ENCODE measurements at regions not wholly inside any gene's neighbourhood (a gene's known extent, or its start where the extent isn't known, plus 50 kb on each side); places are given as distances from the start of the nearest gene placed in this dataset.

DNA sequence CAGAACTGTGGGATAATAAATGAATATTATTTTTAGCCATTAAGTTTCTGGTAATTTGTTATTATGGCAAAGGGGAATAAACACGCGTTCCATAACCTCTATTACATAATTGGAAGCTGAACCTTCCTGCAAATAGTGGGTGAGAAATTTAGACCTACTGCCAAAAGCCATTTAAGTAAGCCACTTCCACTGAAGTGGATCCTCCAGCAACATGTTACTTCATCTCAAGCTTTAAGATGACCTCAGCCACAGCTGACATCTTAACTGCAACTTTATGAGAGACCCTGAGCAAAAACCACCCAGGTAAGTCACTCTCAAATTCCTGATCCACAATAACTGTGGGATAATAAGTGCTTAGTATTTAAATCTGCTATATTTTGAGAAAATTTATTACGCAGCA is 1048.6 kb downstream of the FAM133A start:
- TF ChIP-seq GATA2 (IDR thresholded peaks at IDR 0.05; ENCODE audit: low read depth, low read length) (no peak), GATA3 (IDR thresholded peaks at IDR 0.05; ENCODE audit: low read depth, low read length) (no peak)

Data from SH-SY5Y (cell line).